Calu3 (cell line): ENCODE measurements at regions not wholly inside any gene's neighbourhood (a gene's known extent, or its start where the extent isn't known, plus 50 kb on each side); places are given as distances from the start of the nearest gene placed in this dataset.

Source experiments
- BruUV-seq: library from RNA; stranded (reverse); fragments of 400-500 nt; replicated peaks from 2 replicates; lab custom pipeline; 2021; lab: Mats Ljungman, UMichigan
- CTCF ChIA-PET: fragments of 300-600 bp; sonication (Branson Sonifier 250); formaldehyde crosslinking; loops from one replicate; lab custom pipeline; 2022; ENCODE audit warnings: antibody characterized with exemption; lab: Charles Lee
- DNase-seq: peaks from one replicate; pipeline ENCODE4 v3.0.0; 2022
- H3K27ac Mint-ChIP-seq: one replicate; pipeline ENCODE4 v1.8.0; 2022; ENCODE audit warnings: mixed read lengths; ENCODE audit not compliant: unreplicated experiment
- H3K27me3 Mint-ChIP-seq: one replicate; pipeline ENCODE4 v1.8.0; 2022; ENCODE audit warnings: mixed read lengths; ENCODE audit not compliant: unreplicated experiment
- H3K36me3 Mint-ChIP-seq: one replicate; pipeline ENCODE4 v1.8.0; 2022; ENCODE audit warnings: mild to moderate bottlenecking, moderate library complexity, mixed read lengths; ENCODE audit not compliant: insufficient read depth, unreplicated experiment
- H3K4me1 Mint-ChIP-seq: one replicate; pipeline ENCODE4 v1.8.0; 2022; ENCODE audit warnings: mild to moderate bottlenecking, low read depth, mixed read lengths; ENCODE audit not compliant: unreplicated experiment
- H3K4me3 Mint-ChIP-seq: one replicate; pipeline ENCODE4 v1.8.0; 2022; ENCODE audit warnings: mild to moderate bottlenecking, low read depth, moderate library complexity, mixed read lengths; ENCODE audit not compliant: unreplicated experiment
- H3K9me3 Mint-ChIP-seq: one replicate; pipeline ENCODE4 v1.8.0; 2022; ENCODE audit warnings: low read depth, mixed read lengths; ENCODE audit not compliant: unreplicated experiment
- CTCF ChIP-seq: fragments of 200-600 bp; IDR thresholded peaks from one replicate; pipeline ENCODE4 v1.8.0; 2022; ENCODE audit warnings: antibody characterized with exemption; ENCODE audit not compliant: unreplicated experiment
- intact Hi-C: fragments of 100-400 bp; cut with micrococcal nuclease; formaldehyde crosslinking; loops from one replicate; pipeline ENCODE4 v1.10.0; 2022; ENCODE audit not compliant: unreplicated experiment

GRCh38 chr2:6676241-6676640 is 189.5 kb downstream of the CMPK2 start:
- Mint-ChIP-seq H3K36me3 (no peaks in the 10 kb centered on the region), H3K4me3 (no peak overlapping the region), H3K27ac (no peak overlapping the region), H3K27me3 (no peaks in the 10 kb centered on the region), H3K9me3 (no peaks in the 10 kb centered on the region), H3K4me1 (no peaks in the 10 kb centered on the region)
- BruUV-seq = no TSS peak
- CTCF ChIA-PET = no interaction called here
- DNase-seq = no peak
- intact Hi-C loops = no loop called here
- no peak for TF ChIP-seq CTCF

- H3K36me3 Mint-ChIP-seq = no peaks in the 10 kb centered on the region
- intact Hi-C loops = no loop called here
- no peak for TF ChIP-seq CTCF
These were observed 188.9 kb downstream of the CMPK2 start for GRCh38 chr2:6676776-6677175.

GRCh38 chr2:6679471-6679870 is 186.2 kb downstream of the CMPK2 start:
- Mint-ChIP-seq H3K27ac (no peak overlapping the region), H3K9me3 (no peaks in the 10 kb centered on the region), H3K4me1 (no peaks in the 10 kb centered on the region), H3K36me3 (no peaks in the 10 kb centered on the region), H3K4me3 (no peak overlapping the region), H3K27me3 (peaks cover 13% of the 10 kb centered on the region)
- intact Hi-C loops = no loop called here
- TF ChIP-seq CTCF = no peak
- no peak for DNase-seq
- no TSS peak for BruUV-seq
- CTCF ChIA-PET = no interaction called here

More at GRCh38 chr2:6676776-6677175, 188.9 kb downstream of the CMPK2 start:
- no peak for DNase-seq
- no peak overlapping the region for H3K4me3 Mint-ChIP-seq
- BruUV-seq = no TSS peak
- peaks cover 5% of the 10 kb centered on the region for H3K27me3 Mint-ChIP-seq
- H3K4me1 Mint-ChIP-seq = no peaks in the 10 kb centered on the region
- H3K9me3 Mint-ChIP-seq = no peaks in the 10 kb centered on the region
- H3K27ac Mint-ChIP-seq = no peak overlapping the region
- CTCF ChIA-PET = no interaction called here

GRCh38 chr2:6683516-6683915 is 182.2 kb downstream of the CMPK2 start:
- H3K36me3 Mint-ChIP-seq = no peaks in the 10 kb centered on the region
- H3K9me3 Mint-ChIP-seq = peaks cover 3% of the 10 kb centered on the region
- no TSS peak for BruUV-seq
- no peak overlapping the region for H3K4me3 Mint-ChIP-seq
- TF ChIP-seq CTCF = no peak
- intact Hi-C loops = no loop called here
- CTCF ChIA-PET = no interaction called here
- no peak overlapping the region for H3K27ac Mint-ChIP-seq
- H3K4me1 Mint-ChIP-seq = no peaks in the 10 kb centered on the region
- DNase-seq = no peak
- H3K27me3 Mint-ChIP-seq = peaks cover 13% of the 10 kb centered on the region

GRCh38 chr2:6685447-6685846 is 180.3 kb downstream of the CMPK2 start:
- TF ChIP-seq CTCF = no peak
- no peak for DNase-seq
- H3K36me3 Mint-ChIP-seq = no peaks in the 10 kb centered on the region
- H3K4me3 Mint-ChIP-seq = no peak overlapping the region
- CTCF ChIA-PET = no interaction called here
- H3K9me3 Mint-ChIP-seq = peaks cover 5% of the 10 kb centered on the region
- H3K4me1 Mint-ChIP-seq = no peaks in the 10 kb centered on the region
- no peak overlapping the region for H3K27ac Mint-ChIP-seq
- no TSS peak for BruUV-seq
- peaks cover 13% of the 10 kb centered on the region for H3K27me3 Mint-ChIP-seq
- intact Hi-C loops = no loop called here
